ENCODE measurements at regions not wholly inside any gene's neighbourhood (a gene's known extent, or its start where the extent isn't known, plus 50 kb on each side); places are given as distances from the start of the nearest gene placed in this dataset.

DNA sequence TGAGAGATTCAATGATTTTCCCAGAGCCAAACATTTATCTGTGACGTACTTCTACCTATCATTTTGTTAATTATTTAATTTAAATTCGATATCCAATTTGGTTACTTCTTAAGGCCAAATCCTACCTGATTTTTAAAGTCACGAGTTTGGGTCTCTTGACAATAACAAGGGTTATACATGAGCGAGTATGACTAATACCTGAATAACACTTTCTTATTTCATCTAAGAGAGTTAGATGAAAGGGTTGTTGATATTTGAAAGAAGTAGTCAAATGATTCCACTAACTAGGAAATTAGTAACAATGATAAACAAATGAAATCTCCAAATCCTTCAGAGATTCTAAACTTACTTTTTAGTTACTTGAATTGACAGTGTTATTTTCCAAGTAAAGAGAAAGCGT lies 1086.9 kb downstream of the XPNPEP1 start:
- no peak for TF ChIP-seq CTCF (IDR thresholded peaks at IDR 0.05; ENCODE audit: insufficient read depth, low read length, poor library complexity, severe bottlenecking)
- no peak for TF ChIP-seq EZH2phosphoT487 (conservative IDR thresholded peaks at IDR 0.05; ENCODE audit: low read length)
- H3K9ac ChIP-seq (ENCODE audit: low read length): no peak overlapping the region
- H3K9me2 ChIP-seq (replicated peaks; ENCODE audit: insufficient read depth, low read length): no peaks in the 10 kb centered on the region
- H3K27me3 ChIP-seq (ENCODE audit: low read length): no peaks in the 10 kb centered on the region
- no peaks in the 10 kb centered on the region for H3K9me3 ChIP-seq (ENCODE audit: insufficient read depth, low read length)
- H3F3A ChIP-seq (ENCODE audit: insufficient read depth): no peaks in the 10 kb centered on the region
- no peak overlapping the region for H2AFZ ChIP-seq (ENCODE audit: low read depth, low read length, severe bottlenecking)
- no peak overlapping the region for H3K4me3 ChIP-seq (ENCODE audit: insufficient read depth, low read length, poor library complexity, severe bottlenecking)
- H3K36me3 ChIP-seq (ENCODE audit: low read length): no peaks in the 10 kb centered on the region
- no peak overlapping the region for H3K27ac ChIP-seq (ENCODE audit: low read depth, low read length)
- H4K20me1 ChIP-seq (ENCODE audit: low read depth, low read length): no peaks in the 10 kb centered on the region
- H3K79me2 ChIP-seq (ENCODE audit: insufficient read depth, low read length): no peaks in the 10 kb centered on the region
- no peak overlapping the region for H3K4me2 ChIP-seq (ENCODE audit: low read depth, low read length, poor library complexity, severe bottlenecking)

DNA sequence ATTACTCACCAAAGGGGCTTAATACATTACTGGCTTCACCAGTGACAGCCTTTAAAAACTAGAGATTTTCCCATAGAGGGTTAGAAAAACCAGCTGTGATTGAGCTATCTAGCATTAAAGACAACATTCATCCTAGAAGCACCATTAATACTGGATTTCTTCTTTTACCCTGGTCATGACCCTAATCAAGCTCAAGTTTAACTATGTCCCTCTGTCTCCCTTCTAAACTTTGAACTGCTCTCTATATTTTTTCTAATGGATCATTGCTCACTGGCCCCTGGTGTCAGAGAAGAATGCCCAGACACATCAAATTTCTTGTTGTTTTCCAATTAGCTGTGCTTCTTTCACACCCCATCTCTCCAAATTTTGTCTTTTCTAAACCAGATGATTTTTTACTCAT lies 1101.3 kb downstream of the XPNPEP1 start:
- no peaks in the 10 kb centered on the region for H3K27me3 ChIP-seq (ENCODE audit: low read length)
- H3K27ac ChIP-seq (ENCODE audit: low read depth, low read length): no peak overlapping the region
- no peaks in the 10 kb centered on the region for H3F3A ChIP-seq (ENCODE audit: insufficient read depth)
- no peaks in the 10 kb centered on the region for H3K9me2 ChIP-seq (replicated peaks; ENCODE audit: insufficient read depth, low read length)
- H3K9me3 ChIP-seq (ENCODE audit: insufficient read depth, low read length): no peaks in the 10 kb centered on the region
- no peak for TF ChIP-seq CTCF (IDR thresholded peaks at IDR 0.05; ENCODE audit: insufficient read depth, low read length, poor library complexity, severe bottlenecking)
- no peak for TF ChIP-seq EZH2phosphoT487 (conservative IDR thresholded peaks at IDR 0.05; ENCODE audit: low read length)
- H4K20me1 ChIP-seq (ENCODE audit: low read depth, low read length): no peaks in the 10 kb centered on the region
- no peak overlapping the region for H3K4me2 ChIP-seq (ENCODE audit: low read depth, low read length, poor library complexity, severe bottlenecking)
- no peak overlapping the region for H3K4me3 ChIP-seq (ENCODE audit: insufficient read depth, low read length, poor library complexity, severe bottlenecking)
- H2AFZ ChIP-seq (ENCODE audit: low read depth, low read length, severe bottlenecking): no peak overlapping the region
- H3K9ac ChIP-seq (ENCODE audit: low read length): no peak overlapping the region
- no peaks in the 10 kb centered on the region for H3K79me2 ChIP-seq (ENCODE audit: insufficient read depth, low read length)
- no peaks in the 10 kb centered on the region for H3K36me3 ChIP-seq (ENCODE audit: low read length)

- H3F3A ChIP-seq (ENCODE audit: insufficient read depth): no peaks in the 10 kb centered on the region
- H4K20me1 ChIP-seq (ENCODE audit: low read depth, low read length): no peaks in the 10 kb centered on the region
- no peak overlapping the region for H3K4me3 ChIP-seq (ENCODE audit: insufficient read depth, low read length, poor library complexity, severe bottlenecking)
- H3K36me3 ChIP-seq (ENCODE audit: low read length): no peaks in the 10 kb centered on the region
- no peak overlapping the region for H3K27ac ChIP-seq (ENCODE audit: low read depth, low read length)
- no peaks in the 10 kb centered on the region for H3K9me3 ChIP-seq (ENCODE audit: insufficient read depth, low read length)
- no peak overlapping the region for H2AFZ ChIP-seq (ENCODE audit: low read depth, low read length, severe bottlenecking)
- H3K79me2 ChIP-seq (ENCODE audit: insufficient read depth, low read length): no peaks in the 10 kb centered on the region
- no peaks in the 10 kb centered on the region for H3K27me3 ChIP-seq (ENCODE audit: low read length)
- no peak overlapping the region for H3K9ac ChIP-seq (ENCODE audit: low read length)
- TF ChIP-seq CTCF (IDR thresholded peaks at IDR 0.05; ENCODE audit: insufficient read depth, low read length, poor library complexity, severe bottlenecking) (no peak), EZH2phosphoT487 (conservative IDR thresholded peaks at IDR 0.05; ENCODE audit: low read length) (no peak)
- H3K9me2 ChIP-seq (replicated peaks; ENCODE audit: insufficient read depth, low read length): no peaks in the 10 kb centered on the region
- H3K4me2 ChIP-seq (ENCODE audit: low read depth, low read length, poor library complexity, severe bottlenecking): no peak overlapping the region
Observed at GRCh38 chr10:108819302-108819701, 1104.0 kb downstream of the XPNPEP1 start.

GRCh38 chr10:108817584-108817983 lies 1105.7 kb downstream of the XPNPEP1 start:
- H2AFZ ChIP-seq (ENCODE audit: low read depth, low read length, severe bottlenecking): no peak overlapping the region
- no peak overlapping the region for H3K9ac ChIP-seq (ENCODE audit: low read length)

More at GRCh38 chr10:108817584-108817983, 1105.7 kb downstream of the XPNPEP1 start:
- Histone ChIP-seq H3K4me2 (ENCODE audit: low read depth, low read length, poor library complexity, severe bottlenecking) (no peak overlapping the region), H3K36me3 (ENCODE audit: low read length) (no peaks in the 10 kb centered on the region), H3F3A (ENCODE audit: insufficient read depth) (no peaks in the 10 kb centered on the region), H3K27me3 (ENCODE audit: low read length) (no peaks in the 10 kb centered on the region), H3K27ac (ENCODE audit: low read depth, low read length) (no peak overlapping the region), H3K79me2 (ENCODE audit: insufficient read depth, low read length) (no peaks in the 10 kb centered on the region), H3K4me3 (ENCODE audit: insufficient read depth, low read length, poor library complexity, severe bottlenecking) (no peak overlapping the region), H4K20me1 (ENCODE audit: low read depth, low read length) (no peaks in the 10 kb centered on the region), H3K9me3 (ENCODE audit: insufficient read depth, low read length) (no peaks in the 10 kb centered on the region), H3K9me2 (replicated peaks; ENCODE audit: insufficient read depth, low read length) (no peaks in the 10 kb centered on the region)
- TF ChIP-seq CTCF (IDR thresholded peaks at IDR 0.05; ENCODE audit: insufficient read depth, low read length, poor library complexity, severe bottlenecking): no peak
- TF ChIP-seq EZH2phosphoT487 (conservative IDR thresholded peaks at IDR 0.05; ENCODE audit: low read length): no peak
